T-helper 2 cell treated with Interferon-gamma antibody and Interleukin-4, amounts not matched to agents 5 μg/mL and 100 μg/mL, for 36 hours (primary cell): ENCODE measurements at regions not wholly inside any gene's neighbourhood (a gene's known extent, or its start where the extent isn't known, plus 50 kb on each side); places are given as distances from the start of the nearest gene placed in this dataset.

Source experiments
- DNase-seq: peaks from one replicate; pipeline ENCODE4 v3.0.0; 2021; ENCODE audit warnings: low spot score
- H3K27ac Mint-ChIP-seq: one replicate; pipeline ENCODE4 v1.8.0; 2021; ENCODE audit warnings: mild to moderate bottlenecking, mixed read lengths
- H3K27me3 Mint-ChIP-seq: one replicate; pipeline ENCODE4 v1.8.0; 2021; ENCODE audit warnings: low read depth, mixed read lengths
- H3K36me3 Mint-ChIP-seq: one replicate; pipeline ENCODE4 v1.8.0; 2021; ENCODE audit warnings: low read depth, mixed read lengths
- H3K4me1 Mint-ChIP-seq: one replicate; pipeline ENCODE4 v1.8.0; 2021; ENCODE audit warnings: low read depth, mixed read lengths
- H3K4me3 Mint-ChIP-seq: one replicate; pipeline ENCODE4 v1.8.0; 2022; ENCODE audit warnings: mild to moderate bottlenecking, moderate library complexity, mixed read lengths
- H3K9me3 Mint-ChIP-seq: one replicate; pipeline ENCODE4 v1.8.0; 2021; ENCODE audit warnings: mixed read lengths

GRCh38 chr1:103198076-103198475 is 89.8 kb upstream of the COL11A1 start:
- Mint-ChIP-seq H3K27me3 (no peaks in the 10 kb centered on the region), H3K36me3 (no peaks in the 10 kb centered on the region), H3K4me3 (no peak overlapping the region), H3K27ac (no peak overlapping the region), H3K4me1 (no peaks in the 10 kb centered on the region), H3K9me3 (no peaks in the 10 kb centered on the region)
- DNase-seq = no peak

DNA sequence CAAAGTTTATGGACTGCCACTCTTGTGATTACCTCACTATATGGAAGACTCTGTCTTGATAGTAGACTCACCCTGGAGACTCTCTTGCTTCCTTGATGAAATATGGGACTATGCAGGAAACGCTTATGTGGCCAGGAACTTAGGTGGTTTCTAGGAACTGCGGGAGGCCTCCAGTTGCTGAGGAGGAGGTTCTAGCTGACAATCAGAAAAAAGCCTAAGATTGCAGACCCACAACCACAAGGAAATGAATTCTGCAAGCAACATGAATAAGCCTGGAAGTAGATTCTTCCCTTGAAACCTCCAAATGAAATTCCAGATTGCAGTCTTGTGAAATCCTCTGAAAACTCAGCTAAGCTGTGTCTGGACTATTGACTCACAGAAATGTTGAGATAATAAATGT is 88.9 kb upstream of the COL11A1 start:
- no peak overlapping the region for H3K4me3 Mint-ChIP-seq
- H3K4me1 Mint-ChIP-seq = no peaks in the 10 kb centered on the region
- no peaks in the 10 kb centered on the region for H3K27me3 Mint-ChIP-seq
- no peaks in the 10 kb centered on the region for H3K9me3 Mint-ChIP-seq
- no peak overlapping the region for H3K27ac Mint-ChIP-seq
- H3K36me3 Mint-ChIP-seq = no peaks in the 10 kb centered on the region
- DNase-seq = no peak

DNA sequence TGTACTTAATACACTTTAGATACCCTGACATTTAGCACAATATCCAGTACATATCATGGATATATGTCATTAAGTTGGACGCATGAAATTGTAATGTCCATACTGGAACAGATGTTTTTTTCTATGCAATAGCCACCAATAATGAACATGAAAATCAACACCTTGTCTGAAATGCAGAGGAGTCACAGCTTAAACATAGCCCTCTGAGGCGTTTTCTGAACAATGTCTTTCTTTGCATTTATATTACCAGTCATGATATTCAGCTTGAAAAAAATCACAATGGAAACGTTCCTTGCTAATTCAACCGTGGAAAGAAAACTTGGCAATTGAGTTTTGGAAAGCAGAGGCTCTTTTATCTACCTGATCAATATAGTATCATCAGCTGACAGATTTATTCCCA is 86.7 kb upstream of the COL11A1 start:
- H3K27me3 Mint-ChIP-seq = no peaks in the 10 kb centered on the region
- no peak for DNase-seq
- H3K9me3 Mint-ChIP-seq = no peaks in the 10 kb centered on the region
- no peaks in the 10 kb centered on the region for H3K4me1 Mint-ChIP-seq
- H3K36me3 Mint-ChIP-seq = no peaks in the 10 kb centered on the region
- H3K4me3 Mint-ChIP-seq = no peak overlapping the region
- H3K27ac Mint-ChIP-seq = no peak overlapping the region

GRCh38 chr1:103194060-103194459 is 85.7 kb upstream of the COL11A1 start:
- H3K9me3 Mint-ChIP-seq = no peaks in the 10 kb centered on the region
- no peaks in the 10 kb centered on the region for H3K36me3 Mint-ChIP-seq
- no peaks in the 10 kb centered on the region for H3K27me3 Mint-ChIP-seq
- no peak for DNase-seq
- H3K27ac Mint-ChIP-seq = no peak overlapping the region
- no peak overlapping the region for H3K4me3 Mint-ChIP-seq
- no peaks in the 10 kb centered on the region for H3K4me1 Mint-ChIP-seq

GRCh38 chr1:103191327-103191726 is 83.0 kb upstream of the COL11A1 start:
- no peaks in the 10 kb centered on the region for H3K27me3 Mint-ChIP-seq
- no peak overlapping the region for H3K4me3 Mint-ChIP-seq
- DNase-seq = no peak
- H3K27ac Mint-ChIP-seq = no peak overlapping the region
- H3K4me1 Mint-ChIP-seq = no peaks in the 10 kb centered on the region
- H3K36me3 Mint-ChIP-seq = no peaks in the 10 kb centered on the region
- no peaks in the 10 kb centered on the region for H3K9me3 Mint-ChIP-seq

- no peaks in the 10 kb centered on the region for H3K36me3 Mint-ChIP-seq
- no peaks in the 10 kb centered on the region for H3K4me1 Mint-ChIP-seq
- DNase-seq = no peak
- no peaks in the 10 kb centered on the region for H3K9me3 Mint-ChIP-seq
- no peak overlapping the region for H3K27ac Mint-ChIP-seq
- no peak overlapping the region for H3K4me3 Mint-ChIP-seq
- H3K27me3 Mint-ChIP-seq = no peaks in the 10 kb centered on the region
These were observed 82.4 kb upstream of the COL11A1 start for GRCh38 chr1:103190766-103191165.

DNA sequence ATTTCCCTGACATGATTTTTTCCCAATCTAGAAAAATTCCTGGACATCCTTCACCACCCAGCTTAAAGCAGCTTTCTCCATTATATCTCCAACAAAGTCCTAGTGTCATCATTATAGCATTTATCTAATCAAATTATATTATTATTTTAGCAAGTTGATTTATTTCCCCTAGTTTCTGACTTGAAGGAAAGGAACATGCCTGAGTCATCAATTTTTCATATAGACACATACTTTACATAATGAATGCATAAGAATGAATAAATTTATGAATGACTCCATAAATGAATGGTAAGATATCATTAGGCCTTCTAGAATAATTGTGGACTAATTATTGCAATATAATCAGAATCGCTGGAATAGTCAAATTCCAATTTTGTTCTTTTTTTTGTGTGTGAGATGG is 79.4 kb upstream of the COL11A1 start:
- no peaks in the 10 kb centered on the region for H3K36me3 Mint-ChIP-seq
- H3K9me3 Mint-ChIP-seq = no peaks in the 10 kb centered on the region
- H3K27me3 Mint-ChIP-seq = no peaks in the 10 kb centered on the region
- H3K4me3 Mint-ChIP-seq = no peak overlapping the region
- no peak for DNase-seq
- no peaks in the 10 kb centered on the region for H3K4me1 Mint-ChIP-seq
- H3K27ac Mint-ChIP-seq = no peak overlapping the region

- Mint-ChIP-seq H3K9me3 (no peaks in the 10 kb centered on the region), H3K4me3 (no peak overlapping the region)
These were observed 72.3 kb upstream of the COL11A1 start for GRCh38 chr1:103180660-103181059.

GRCh38 chr1:103177108-103177775 is 68.9 kb upstream of the COL11A1 start:
- no peaks in the 10 kb centered on the region for H3K9me3 Mint-ChIP-seq

More at GRCh38 chr1:103180660-103181059, 72.3 kb upstream of the COL11A1 start:
- no peak overlapping the region for H3K27ac Mint-ChIP-seq
- DNase-seq = no peak
- no peaks in the 10 kb centered on the region for H3K27me3 Mint-ChIP-seq
- H3K36me3 Mint-ChIP-seq = no peaks in the 10 kb centered on the region
- no peaks in the 10 kb centered on the region for H3K4me1 Mint-ChIP-seq

DNA sequence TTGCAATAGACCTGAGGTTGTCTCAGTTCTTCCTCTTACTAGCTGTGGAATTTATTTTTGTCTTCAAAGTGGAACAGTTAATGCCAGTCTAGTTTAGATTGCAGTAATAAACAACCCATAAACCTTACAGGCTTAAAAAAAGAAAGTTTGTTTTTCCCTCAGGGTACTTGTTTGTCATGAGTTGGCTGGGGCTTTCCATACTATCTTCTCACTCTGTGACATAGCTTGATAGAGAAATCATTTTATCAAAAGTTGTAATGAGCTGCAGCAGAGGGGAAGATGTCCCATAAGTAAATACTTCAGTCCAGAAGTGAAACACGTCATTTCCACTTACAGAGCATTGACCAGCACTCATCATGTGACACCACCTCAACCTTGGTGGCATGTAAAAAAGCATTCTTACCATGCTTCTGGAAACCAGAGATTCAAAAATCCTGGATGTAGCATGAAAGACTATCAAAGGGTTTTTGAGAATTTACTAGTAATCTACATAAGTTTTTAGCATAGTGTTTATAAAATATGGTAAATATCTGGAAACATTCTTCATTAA is 62.8 kb upstream of the COL11A1 start:
- H3K36me3 Mint-ChIP-seq = no peaks in the 10 kb centered on the region
- no peak overlapping the region for H3K4me3 Mint-ChIP-seq
- H3K27ac Mint-ChIP-seq = no peak overlapping the region
- no peak for DNase-seq
- no peaks in the 10 kb centered on the region for H3K9me3 Mint-ChIP-seq
- no peaks in the 10 kb centered on the region for H3K27me3 Mint-ChIP-seq
- H3K4me1 Mint-ChIP-seq = no peaks in the 10 kb centered on the region

More at GRCh38 chr1:103177108-103177775, 68.9 kb upstream of the COL11A1 start:
- H3K27ac Mint-ChIP-seq = no peak overlapping the region
- no peak overlapping the region for H3K4me3 Mint-ChIP-seq
- no peak for DNase-seq
- no peaks in the 10 kb centered on the region for H3K4me1 Mint-ChIP-seq
- H3K27me3 Mint-ChIP-seq = no peaks in the 10 kb centered on the region
- H3K36me3 Mint-ChIP-seq = no peaks in the 10 kb centered on the region

GRCh38 chr1:103170609-103171008 is 62.3 kb upstream of the COL11A1 start:
- H3K4me1 Mint-ChIP-seq = no peaks in the 10 kb centered on the region
- no peaks in the 10 kb centered on the region for H3K27me3 Mint-ChIP-seq
- DNase-seq = no peak

GRCh38 chr1:103162360-103162759 is 54.0 kb upstream of the COL11A1 start:
- peaks cover 4% of the 10 kb centered on the region for H3K4me1 Mint-ChIP-seq
- peak; percentile 5 for DNase-seq
- peaks cover 4% of the 10 kb centered on the region for H3K9me3 Mint-ChIP-seq

More at GRCh38 chr1:103170609-103171008, 62.3 kb upstream of the COL11A1 start:
- Mint-ChIP-seq H3K4me3 (no peak overlapping the region), H3K9me3 (peaks cover 4% of the 10 kb centered on the region), H3K36me3 (no peaks in the 10 kb centered on the region), H3K27ac (no peak overlapping the region)

DNA sequence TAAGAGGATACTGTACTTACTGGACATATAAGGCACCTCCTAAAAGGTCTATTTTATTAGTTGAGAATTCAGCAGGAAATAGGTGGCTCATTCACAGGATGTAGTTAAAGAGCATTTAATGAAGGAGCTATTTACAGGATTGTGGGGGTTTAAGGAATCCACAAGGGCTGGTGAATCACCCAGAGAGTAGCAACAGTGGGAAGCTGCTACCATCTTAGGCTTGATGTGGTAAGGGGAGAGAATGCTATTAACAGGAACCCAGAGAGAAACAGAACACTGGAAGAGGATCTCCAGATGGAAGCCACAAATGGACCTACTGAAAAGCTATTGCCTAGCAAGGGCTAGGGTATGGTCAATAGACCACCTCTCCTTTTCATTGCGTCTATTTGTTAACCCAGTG is 52.0 kb upstream of the COL11A1 start:
- Mint-ChIP-seq H3K27ac (no peak overlapping the region), H3K4me1 (peaks cover 4% of the 10 kb centered on the region), H3K36me3 (no peaks in the 10 kb centered on the region), H3K9me3 (peaks cover 3% of the 10 kb centered on the region), H3K27me3 (no peaks in the 10 kb centered on the region), H3K4me3 (no peak overlapping the region)
- DNase-seq = no peak

More at GRCh38 chr1:103162360-103162759, 54.0 kb upstream of the COL11A1 start:
- no peaks in the 10 kb centered on the region for H3K27me3 Mint-ChIP-seq
- H3K4me3 Mint-ChIP-seq = no peak overlapping the region
- no peak overlapping the region for H3K27ac Mint-ChIP-seq
- H3K36me3 Mint-ChIP-seq = no peaks in the 10 kb centered on the region
